Fibroblast of villous mesenchyme (primary cell): ENCODE measurements at regions not wholly inside any gene's neighbourhood (a gene's known extent, or its start where the extent isn't known, plus 50 kb on each side); places are given as distances from the start of the nearest gene placed in this dataset.

Source experiments
- DNase-seq: peaks from one replicate; pipeline ENCODE4 v3.0.0-alpha.2; 2010; ENCODE audit warnings: low read depth
- H3K4me3 ChIP-seq: 2 replicates; pipeline ENCODE4 v1.5.1; 2011; ENCODE audit warnings: low read depth, mild to moderate bottlenecking, low read length
- TF ChIP-seq, protein P1 (sequence below): IDR thresholded peaks from 2 replicates; pipeline ENCODE4 v1.5.1; 2012; ENCODE audit warnings: low read depth, mild to moderate bottlenecking, low read length; ENCODE audit not compliant: insufficient read depth

DNA sequence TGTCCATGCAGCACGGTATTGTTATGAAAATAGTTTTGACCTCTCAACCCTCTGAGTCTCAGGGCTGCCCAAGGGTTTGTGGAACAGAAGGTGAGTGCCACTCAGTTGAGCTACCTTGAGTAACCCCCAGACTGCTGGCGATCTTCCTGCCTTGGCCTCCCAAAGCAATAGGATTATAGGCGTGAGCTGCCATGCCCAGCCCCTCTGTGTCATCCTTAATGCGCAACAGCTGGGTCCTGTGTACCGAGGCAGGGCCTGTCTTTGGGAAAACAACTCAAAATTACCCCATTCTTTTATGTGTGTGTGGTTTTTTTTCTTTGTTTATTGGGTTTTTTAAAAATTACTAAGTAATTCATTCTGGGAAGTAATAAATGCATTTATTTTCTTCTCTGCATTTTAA is 78.3 kb upstream of the TPM1 start:
- no peak overlapping the region for H3K4me3 ChIP-seq
- DNase-seq = peak; percentile 53
- TF ChIP-seq, protein P1, sequence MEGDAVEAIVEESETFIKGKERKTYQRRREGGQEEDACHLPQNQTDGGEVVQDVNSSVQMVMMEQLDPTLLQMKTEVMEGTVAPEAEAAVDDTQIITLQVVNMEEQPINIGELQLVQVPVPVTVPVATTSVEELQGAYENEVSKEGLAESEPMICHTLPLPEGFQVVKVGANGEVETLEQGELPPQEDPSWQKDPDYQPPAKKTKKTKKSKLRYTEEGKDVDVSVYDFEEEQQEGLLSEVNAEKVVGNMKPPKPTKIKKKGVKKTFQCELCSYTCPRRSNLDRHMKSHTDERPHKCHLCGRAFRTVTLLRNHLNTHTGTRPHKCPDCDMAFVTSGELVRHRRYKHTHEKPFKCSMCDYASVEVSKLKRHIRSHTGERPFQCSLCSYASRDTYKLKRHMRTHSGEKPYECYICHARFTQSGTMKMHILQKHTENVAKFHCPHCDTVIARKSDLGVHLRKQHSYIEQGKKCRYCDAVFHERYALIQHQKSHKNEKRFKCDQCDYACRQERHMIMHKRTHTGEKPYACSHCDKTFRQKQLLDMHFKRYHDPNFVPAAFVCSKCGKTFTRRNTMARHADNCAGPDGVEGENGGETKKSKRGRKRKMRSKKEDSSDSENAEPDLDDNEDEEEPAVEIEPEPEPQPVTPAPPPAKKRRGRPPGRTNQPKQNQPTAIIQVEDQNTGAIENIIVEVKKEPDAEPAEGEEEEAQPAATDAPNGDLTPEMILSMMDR = no peak

DNA sequence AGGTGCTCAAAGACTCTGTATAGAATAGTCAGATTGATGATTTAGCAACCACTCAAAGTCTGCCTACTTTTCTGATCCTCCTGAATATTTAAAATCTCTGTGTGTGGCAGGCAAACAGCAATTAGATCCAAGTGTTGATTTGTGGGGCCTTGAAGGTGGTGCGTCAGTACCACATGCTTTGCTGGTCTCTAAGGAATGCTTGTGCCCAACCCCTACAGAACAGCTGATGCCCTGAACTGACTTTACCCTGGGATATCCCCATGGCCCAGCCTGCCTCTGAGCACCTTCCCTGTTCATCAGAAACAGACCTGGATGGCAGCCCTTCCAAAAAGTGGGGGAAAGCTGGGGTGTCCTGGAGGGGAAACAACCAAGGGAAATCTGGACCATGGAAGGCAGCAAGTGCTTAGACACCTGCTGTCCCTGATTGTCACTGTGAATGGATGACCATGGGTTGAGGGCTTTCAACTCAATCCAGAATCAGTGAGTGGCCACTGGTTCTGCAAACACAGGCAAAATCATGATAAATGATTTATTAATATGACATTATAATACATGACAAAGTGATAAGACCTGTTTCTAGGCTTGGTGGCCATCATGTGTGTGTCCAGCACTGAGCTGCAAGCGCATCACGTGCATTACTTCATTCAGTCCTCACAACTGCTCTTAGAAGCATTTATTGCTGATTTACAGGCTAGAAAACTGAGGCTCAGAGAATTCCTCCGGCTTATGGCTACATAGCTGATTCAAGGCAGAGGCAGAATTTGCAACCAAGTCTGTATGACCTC is 76.1 kb upstream of the TPM1 start:
- TF ChIP-seq, protein P1 = no peak
- DNase-seq = no peak
- no peak overlapping the region for H3K4me3 ChIP-seq

DNA sequence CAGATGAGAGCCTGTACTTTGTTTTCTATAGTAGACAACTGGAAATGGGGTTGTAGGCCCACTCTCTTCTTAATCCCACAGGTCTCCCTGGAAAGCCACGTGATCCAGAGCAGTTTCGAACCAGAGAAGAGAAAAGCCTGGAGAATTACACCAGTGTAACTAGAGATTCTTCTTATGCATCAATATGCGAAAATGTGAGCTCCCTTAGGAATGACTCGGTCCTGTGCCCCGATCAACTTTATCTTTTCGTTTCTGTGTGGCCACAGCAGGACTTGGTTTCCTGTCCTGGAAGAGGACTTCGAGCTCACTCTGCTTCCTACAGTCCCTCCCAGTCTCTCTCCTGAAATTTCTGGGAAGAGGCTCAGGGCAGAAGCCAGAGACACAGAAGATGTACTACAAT is 73.8 kb upstream of the TPM1 start:
- no peak for DNase-seq
- TF ChIP-seq, protein P1 = no peak
- no peak overlapping the region for H3K4me3 ChIP-seq

DNA sequence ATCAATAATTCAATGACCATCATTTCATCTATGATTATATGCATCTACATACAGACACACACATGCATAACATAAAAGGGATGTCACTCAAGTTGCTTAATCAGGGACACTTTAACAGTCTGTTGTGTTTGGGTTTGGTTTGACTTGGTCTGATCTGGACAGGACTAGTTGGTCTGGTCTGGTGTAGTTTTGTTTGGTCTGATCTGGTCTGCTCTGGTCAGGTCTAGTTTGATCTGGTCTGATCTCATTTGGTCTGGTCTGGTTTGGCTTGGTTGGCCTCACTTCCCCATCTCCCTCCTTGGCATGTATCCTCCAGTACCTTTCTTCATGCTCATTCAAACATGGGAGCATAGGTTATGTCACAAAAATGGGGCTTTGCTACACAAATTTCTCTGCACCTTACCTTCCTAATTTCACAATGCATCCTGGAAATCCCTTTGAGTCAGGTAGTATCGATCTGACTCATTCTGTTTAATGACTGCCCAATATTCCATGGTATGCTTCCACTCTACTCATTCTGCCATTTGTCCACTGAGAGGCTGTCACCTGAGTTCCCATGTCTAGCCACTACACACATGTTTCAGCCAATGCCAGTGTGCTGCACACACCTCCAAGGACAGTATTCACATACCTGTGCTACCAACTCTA is 73.0 kb upstream of the TPM1 start:
- DNase-seq = no peak
- H3K4me3 ChIP-seq = no peak overlapping the region
- TF ChIP-seq, protein P1 = no peak

DNA sequence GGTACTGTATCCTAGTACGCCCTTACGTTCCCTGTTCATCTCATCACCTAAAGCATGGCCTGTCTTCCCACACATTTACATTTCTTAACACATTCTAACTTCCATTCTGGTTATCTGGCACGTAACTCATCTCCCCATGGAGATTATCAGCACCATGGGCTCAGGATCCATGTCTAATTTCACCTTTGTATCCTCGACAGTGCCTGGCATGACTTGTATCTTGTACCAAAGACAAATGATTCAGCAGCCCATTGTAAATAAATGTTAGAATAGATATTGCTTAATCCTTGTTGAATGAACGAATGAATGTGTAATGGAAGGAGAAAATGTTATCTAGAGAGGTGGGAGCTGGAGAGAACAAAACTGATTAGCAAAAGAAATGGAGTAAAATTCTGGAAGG is 69.7 kb upstream of the TPM1 start:
- DNase-seq = peak; percentile 27
- TF ChIP-seq, protein P1 = no peak
- H3K4me3 ChIP-seq = no peak overlapping the region

DNA sequence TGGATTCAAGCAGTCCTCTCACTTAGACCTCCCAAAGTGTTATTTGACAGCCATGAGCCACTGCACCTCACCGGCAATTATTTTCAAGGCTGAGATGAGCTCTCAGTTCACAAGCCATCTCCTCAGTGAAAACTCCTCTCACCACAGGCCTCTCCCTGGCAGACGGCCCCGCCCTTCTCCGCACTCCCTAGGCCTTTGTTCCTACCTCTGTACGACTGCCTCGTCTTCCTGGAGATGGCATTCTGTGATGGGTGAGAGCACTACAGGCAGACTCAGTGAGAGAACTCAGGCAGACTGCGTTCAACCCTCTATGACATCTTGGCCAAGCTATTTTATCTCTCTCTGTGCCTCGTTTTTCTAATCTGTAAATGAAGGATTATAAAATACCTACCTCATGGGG is 67.0 kb upstream of the TPM1 start:
- H3K4me3 ChIP-seq = no peak overlapping the region
- TF ChIP-seq, protein P1 = no peak
- DNase-seq = no peak
